NCI-H82 (cell line): ENCODE measurements at regions not wholly inside any gene's neighbourhood (a gene's known extent, or its start where the extent isn't known, plus 50 kb on each side); places are given as distances from the start of the nearest gene placed in this dataset.

Experiments
- DNase-seq: peaks from one replicate; lab custom pipeline; 2025; lab: John Stamatoyannopoulos, UW

GRCh38 chr9:551986-552929, 289.2 kb upstream of the DMRT1 start:
- DNase-seq, result no peak

- DNase-seq, result no peak
Measured at GRCh38 chr9:555493-555892, 286.0 kb upstream of the DMRT1 start.

- DNase-seq, result no peak
Measured at GRCh38 chr9:556199-556598, 285.3 kb upstream of the DMRT1 start.

GRCh38 chr9:556675-557074, 284.8 kb upstream of the DMRT1 start:
- DNase-seq, result no peak

- no peak for DNase-seq
Measured at GRCh38 chr9:557601-558201, 283.8 kb upstream of the DMRT1 start.

GRCh38 chr9:561427-561826, 280.1 kb upstream of the DMRT1 start:
- no peak for DNase-seq

GRCh38 chr9:563200-563599, 278.3 kb upstream of the DMRT1 start:
- DNase-seq, result no peak

GRCh38 chr9:565528-565927, 276.0 kb upstream of the DMRT1 start:
- no peak for DNase-seq

- DNase-seq, result no peak
Measured at GRCh38 chr9:567128-567746, 274.3 kb upstream of the DMRT1 start.

GRCh38 chr9:567747-568305, 273.7 kb upstream of the DMRT1 start:
- no peak for DNase-seq

GRCh38 chr9:569296-569695, 272.2 kb upstream of the DMRT1 start:
- peak; percentile 87 for DNase-seq

- DNase-seq, result peak; percentile 10
Measured at GRCh38 chr9:570187-570586, 271.3 kb upstream of the DMRT1 start.

GRCh38 chr9:571066-571465, 270.4 kb upstream of the DMRT1 start:
- no peak for DNase-seq

GRCh38 chr9:571741-572140, 269.8 kb upstream of the DMRT1 start:
- DNase-seq, result no peak

GRCh38 chr9:573691-574410, 267.6 kb upstream of the DMRT1 start:
- DNase-seq, result no peak

- no peak for DNase-seq
Measured at GRCh38 chr9:575139-575538, 266.4 kb upstream of the DMRT1 start.

GRCh38 chr9:580652-581342, 260.7 kb upstream of the DMRT1 start:
- DNase-seq, result no peak

- peak; percentile 18 for DNase-seq
Measured at GRCh38 chr9:581673-582497, 259.6 kb upstream of the DMRT1 start.

- no peak for DNase-seq
Measured at GRCh38 chr9:582775-583174, 258.7 kb upstream of the DMRT1 start.

GRCh38 chr9:587527-587926, 254.0 kb upstream of the DMRT1 start:
- no peak for DNase-seq

GRCh38 chr9:588981-589380, 252.5 kb upstream of the DMRT1 start:
- DNase-seq, result peak; percentile 79
